IPS-18a (cell line): ENCODE measurements at regions not wholly inside any gene's neighbourhood (a gene's known extent, or its start where the extent isn't known, plus 50 kb on each side); places are given as distances from the start of the nearest gene placed in this dataset.
"Not testable (repeated sequence)": the region's sequence is repeated elsewhere in the genome, so short reads cannot be mapped to it uniquely, and the experiment has no call there.

Experiments used
- H3K27ac ChIP-seq: one replicate; pipeline ENCODE4 v1.5.1; 2013; ENCODE audit warnings: low read length
- H3K27me3 ChIP-seq: one replicate; pipeline ENCODE4 v1.6.1; 2013; ENCODE audit warnings: mild to moderate bottlenecking, low read length; ENCODE audit not compliant: control insufficient read depth, insufficient read depth
- H3K36me3 ChIP-seq: one replicate; pipeline ENCODE4 v1.6.1; 2013; ENCODE audit warnings: low read depth, low read length; ENCODE audit not compliant: control insufficient read depth
- H3K4me1 ChIP-seq: one replicate; pipeline ENCODE4 v1.6.1; 2013; ENCODE audit warnings: low read depth, low read length; ENCODE audit not compliant: control insufficient read depth
- H3K4me3 ChIP-seq: one replicate; pipeline ENCODE4 v1.5.1; 2013; ENCODE audit warnings: low read length
- H3K9ac ChIP-seq: one replicate; pipeline ENCODE4 v1.6.1; 2013; ENCODE audit warnings: mild to moderate bottlenecking, low read length, moderate library complexity
- H3K9me3 ChIP-seq: one replicate; pipeline ENCODE4 v1.6.1; 2013; ENCODE audit warnings: low read depth, low read length; ENCODE audit not compliant: control insufficient read depth

- Histone ChIP-seq H3K9ac (no peak overlapping the region), H3K4me1 (no peaks in the 10 kb centered on the region), H3K27ac (no peak overlapping the region), H3K36me3 (no peaks in the 10 kb centered on the region), H3K4me3 (no peak overlapping the region), H3K9me3 (no peaks in the 10 kb centered on the region), H3K27me3 (no peaks in the 10 kb centered on the region)
These were observed 102.4 kb upstream of the DLGAP1 start for GRCh38 chr18:4557502-4557901.

GRCh38 chr18:4551001-4551360 is 95.9 kb upstream of the DLGAP1 start:
- Histone ChIP-seq H3K4me1 (no peaks in the 10 kb centered on the region), H3K27ac (no peak overlapping the region), H3K36me3 (no peaks in the 10 kb centered on the region), H3K4me3 (no peak overlapping the region), H3K27me3 (no peaks in the 10 kb centered on the region), H3K9me3 (no peaks in the 10 kb centered on the region), H3K9ac (no peak overlapping the region)

GRCh38 chr18:4549164-4549872 is 94.2 kb upstream of the DLGAP1 start:
- H3K9me3 ChIP-seq: no peaks in the 10 kb centered on the region
- H3K4me3 ChIP-seq: no peak overlapping the region
- no peaks in the 10 kb centered on the region for H3K27me3 ChIP-seq
- no peak overlapping the region for H3K27ac ChIP-seq
- no peak overlapping the region for H3K9ac ChIP-seq
- H3K36me3 ChIP-seq: no peaks in the 10 kb centered on the region
- no peaks in the 10 kb centered on the region for H3K4me1 ChIP-seq

GRCh38 chr18:4547126-4547525 is 92.0 kb upstream of the DLGAP1 start:
- H3K9me3 ChIP-seq: no peaks in the 10 kb centered on the region
- no peak overlapping the region for H3K4me3 ChIP-seq
- H3K36me3 ChIP-seq: no peaks in the 10 kb centered on the region
- H3K9ac ChIP-seq: no peak overlapping the region
- H3K27ac ChIP-seq: no peak overlapping the region
- H3K4me1 ChIP-seq: no peaks in the 10 kb centered on the region
- no peaks in the 10 kb centered on the region for H3K27me3 ChIP-seq

GRCh38 chr18:4544142-4544541 is 89.0 kb upstream of the DLGAP1 start:
- H3K4me1 ChIP-seq: no peaks in the 10 kb centered on the region
- H3K4me3 ChIP-seq: no peak overlapping the region
- H3K27me3 ChIP-seq: no peaks in the 10 kb centered on the region
- H3K9me3 ChIP-seq: peaks cover under 1% of the 10 kb centered on the region
- no peak overlapping the region for H3K9ac ChIP-seq
- no peak overlapping the region for H3K27ac ChIP-seq
- no peaks in the 10 kb centered on the region for H3K36me3 ChIP-seq

- H3K9me3 ChIP-seq: peaks cover 4% of the 10 kb centered on the region
- H3K36me3 ChIP-seq: no peaks in the 10 kb centered on the region
- H3K4me1 ChIP-seq: no peaks in the 10 kb centered on the region
- H3K4me3 ChIP-seq: no peak overlapping the region
- no peak overlapping the region for H3K27ac ChIP-seq
- no peaks in the 10 kb centered on the region for H3K27me3 ChIP-seq
- no peak overlapping the region for H3K9ac ChIP-seq
These were observed 88.6 kb upstream of the DLGAP1 start for GRCh38 chr18:4543711-4544110.

GRCh38 chr18:4541588-4541987 is 86.5 kb upstream of the DLGAP1 start:
- Histone ChIP-seq H3K36me3 (no peaks in the 10 kb centered on the region), H3K27me3 (no peaks in the 10 kb centered on the region), H3K4me1 (no peaks in the 10 kb centered on the region), H3K27ac (no peak overlapping the region), H3K9me3 (peaks cover 10% of the 10 kb centered on the region), H3K9ac (no peak overlapping the region), H3K4me3 (no peak overlapping the region)

GRCh38 chr18:4536447-4536846 is 81.3 kb upstream of the DLGAP1 start:
- Histone ChIP-seq H3K9ac (no peak overlapping the region), H3K4me1 (no peaks in the 10 kb centered on the region), H3K27me3 (no peaks in the 10 kb centered on the region), H3K4me3 (no peak overlapping the region), H3K27ac (no peak overlapping the region), H3K9me3 (peaks cover 28% of the 10 kb centered on the region), H3K36me3 (no peaks in the 10 kb centered on the region)

GRCh38 chr18:4528405-4528804 is 73.3 kb upstream of the DLGAP1 start:
- no peak overlapping the region for H3K4me3 ChIP-seq
- no peaks in the 10 kb centered on the region for H3K4me1 ChIP-seq
- no peaks in the 10 kb centered on the region for H3K36me3 ChIP-seq
- H3K27me3 ChIP-seq: no peaks in the 10 kb centered on the region
- H3K9me3 ChIP-seq: peaks cover 18% of the 10 kb centered on the region
- no peak overlapping the region for H3K27ac ChIP-seq
- no peak overlapping the region for H3K9ac ChIP-seq

- not testable (repeated sequence) for H3K4me3 ChIP-seq, H3K9ac ChIP-seq, H3K36me3 ChIP-seq, H3K4me1 ChIP-seq, H3K27ac ChIP-seq, H3K27me3 ChIP-seq
- H3K9me3 ChIP-seq: peaks cover 12% of the 10 kb centered on the region
These were observed 72.7 kb upstream of the DLGAP1 start for GRCh38 chr18:4527826-4528225.

GRCh38 chr18:4524096-4524495 is 69.0 kb upstream of the DLGAP1 start:
- no peaks in the 10 kb centered on the region for H3K27me3 ChIP-seq
- H3K9me3 ChIP-seq: no peaks in the 10 kb centered on the region
- H3K4me1 ChIP-seq: no peaks in the 10 kb centered on the region
- no peak overlapping the region for H3K4me3 ChIP-seq
- H3K27ac ChIP-seq: no peak overlapping the region
- H3K36me3 ChIP-seq: no peaks in the 10 kb centered on the region
- H3K9ac ChIP-seq: no peak overlapping the region

- no peaks in the 10 kb centered on the region for H3K36me3 ChIP-seq
- H3K9me3 ChIP-seq: no peaks in the 10 kb centered on the region
- no peaks in the 10 kb centered on the region for H3K4me1 ChIP-seq
- H3K4me3 ChIP-seq: no peak overlapping the region
- no peak overlapping the region for H3K27ac ChIP-seq
- H3K27me3 ChIP-seq: no peaks in the 10 kb centered on the region
- no peak overlapping the region for H3K9ac ChIP-seq
These were observed 56.1 kb upstream of the DLGAP1 start for GRCh38 chr18:4511166-4511565.
